Skeletal muscle cell (primary cell): ENCODE measurements at regions not wholly inside any gene's neighbourhood (a gene's known extent, or its start where the extent isn't known, plus 50 kb on each side); places are given as distances from the start of the nearest gene placed in this dataset.
"Not testable (repeated sequence)": the region's sequence is repeated elsewhere in the genome, so short reads cannot be mapped to it uniquely, and the experiment has no call there.

ENCODE experiments used
- DNase-seq: peaks from one replicate; pipeline ENCODE4 v3.0.0-alpha.2; 2010; ENCODE audit warnings: low read depth
- H3K4me3 ChIP-seq: 2 replicates; pipeline ENCODE4 v1.5.1; 2011; ENCODE audit warnings: low read depth, mild to moderate bottlenecking, control low read depth, low read length, moderate library complexity

- DNase-seq: no peak
- H3K4me3 ChIP-seq: no peak overlapping the region
Observed at GRCh38 chr3:106275592-106275991, 406.8 kb upstream of the CBLB start.

- no peak for DNase-seq
- H3K4me3 ChIP-seq: no peak overlapping the region
Observed at GRCh38 chr3:106276151-106276550, 407.3 kb upstream of the CBLB start.

- no peak for DNase-seq
- no peak overlapping the region for H3K4me3 ChIP-seq
Observed at GRCh38 chr3:106276755-106277612, 408.2 kb upstream of the CBLB start.

GRCh38 chr3:106277731-106278130, 408.9 kb upstream of the CBLB start:
- no peak for DNase-seq
- H3K4me3 ChIP-seq: no peak overlapping the region

GRCh38 chr3:106281221-106281620, 412.4 kb upstream of the CBLB start:
- H3K4me3 ChIP-seq: no peak overlapping the region
- no peak for DNase-seq

GRCh38 chr3:106282943-106283342, 414.1 kb upstream of the CBLB start:
- DNase-seq: no peak
- no peak overlapping the region for H3K4me3 ChIP-seq

- no peak overlapping the region for H3K4me3 ChIP-seq
- DNase-seq: no peak
Observed at GRCh38 chr3:106288781-106289180, 420.0 kb upstream of the CBLB start.

- no peak overlapping the region for H3K4me3 ChIP-seq
Observed at GRCh38 chr3:106290304-106290997, 421.6 kb upstream of the CBLB start.

GRCh38 chr3:106293161-106293560, 424.3 kb upstream of the CBLB start:
- no peak for DNase-seq
- H3K4me3 ChIP-seq: no peak overlapping the region

More at GRCh38 chr3:106290304-106290997, 421.6 kb upstream of the CBLB start:
- DNase-seq: no peak

- no peak for DNase-seq
- H3K4me3 ChIP-seq: no peak overlapping the region
Observed at GRCh38 chr3:106294121-106294520, 425.3 kb upstream of the CBLB start.

GRCh38 chr3:106296062-106296461, 427.2 kb upstream of the CBLB start:
- no peak for DNase-seq
- H3K4me3 ChIP-seq: no peak overlapping the region

GRCh38 chr3:106299300-106300098, 430.7 kb upstream of the CBLB start:
- no peak overlapping the region for H3K4me3 ChIP-seq
- peak; percentile 26 for DNase-seq

GRCh38 chr3:106302451-106303221, 433.8 kb upstream of the CBLB start:
- DNase-seq: no peak
- H3K4me3 ChIP-seq: no peak overlapping the region

- no peak overlapping the region for H3K4me3 ChIP-seq
- no peak for DNase-seq
Observed at GRCh38 chr3:106303766-106304165, 435.0 kb upstream of the CBLB start.

GRCh38 chr3:106305127-106305526, 436.3 kb upstream of the CBLB start:
- no peak overlapping the region for H3K4me3 ChIP-seq
- no peak for DNase-seq

- H3K4me3 ChIP-seq: no peak overlapping the region
- DNase-seq: no peak
Observed at GRCh38 chr3:106305882-106306435, 437.1 kb upstream of the CBLB start.

- no peak overlapping the region for H3K4me3 ChIP-seq
- no peak for DNase-seq
Observed at GRCh38 chr3:106309274-106309673, 440.5 kb upstream of the CBLB start.

- not testable (repeated sequence) for DNase-seq, H3K4me3 ChIP-seq
Observed at GRCh38 chr3:106309798-106310197, 441.0 kb upstream of the CBLB start.
